Ascending aorta (tissue), 2 donors: ENCODE measurements at regions not wholly inside any gene's neighbourhood (a gene's known extent, or its start where the extent isn't known, plus 50 kb on each side); places are given as distances from the start of the nearest gene placed in this dataset.
"Not testable (repeated sequence)": the region's sequence is repeated elsewhere in the genome, so short reads cannot be mapped to it uniquely, and the experiment has no call there.

Experiments used
- DNase-seq, 2 donors: peaks; one replicate each; pipeline ENCODE4 v3.0.0-alpha.2; 2019; ENCODE audit warnings: low spot score in 2 of 2
- H3K27ac ChIP-seq, 2 donors: fragments of 200-600 bp; sonication (generic); one replicate each; pipeline ENCODE4 v1.5.1; 2016 to 2017; ENCODE audit warnings: mild to moderate bottlenecking in 1 of 2
- H3K27me3 ChIP-seq: fragments of 200-600 bp; sonication (generic); one replicate; pipeline ENCODE4 v1.5.1; 2017
- H3K36me3 ChIP-seq, 2 donors: fragments of 200-600 bp; sonication (generic); one replicate each; pipeline ENCODE4 v1.5.1; 2016
- H3K4me1 ChIP-seq, 2 donors: fragments of 200-600 bp; sonication (generic); one replicate each; pipeline ENCODE4 v1.5.1; 2016 to 2017; ENCODE audit warnings: mild to moderate bottlenecking in 1 of 2
- H3K4me3 ChIP-seq, 2 donors: fragments of 200-600 bp; sonication (generic); one replicate each; pipeline ENCODE4 v1.5.1; 2016 to 2017; ENCODE audit warnings: mild to moderate bottlenecking in 1 of 2
- H3K9me3 ChIP-seq, 2 donors: fragments of 200-600 bp; sonication (generic); one replicate each; pipeline ENCODE4 v1.5.1; 2016
- CTCF ChIP-seq, 3 experiments: fragments of 200-600 bp in 2 of 3; fragments of 450-650 bp in 1 of 3; sonication (generic) in 2 of 3; IDR thresholded peaks; one replicate each; pipeline ENCODE4 v1.5.1; 2016 to 2019; ENCODE audit warnings: antibody characterized with exemption in 3 of 3, mild to moderate bottlenecking in 1 of 3, moderate library complexity in 1 of 3
- intact Hi-C: fragments of 100-400 bp; cut with DNase I; formaldehyde crosslinking; loops from one replicate; pipeline ENCODE4 v1.15.1; 2023

- DNase-seq, result no peak
- no peak overlapping the region for H3K4me3 ChIP-seq
- no peak for TF ChIP-seq CTCF (IDR thresholded peaks at IDR 0.05)
These were observed 233.0 kb upstream of the PPP1R3A start for GRCh38 chr7:114151777-114152176.

GRCh38 chr7:114150689-114151088 is 231.9 kb upstream of the PPP1R3A start:
- H3K36me3 ChIP-seq, result no peaks in the 10 kb centered on the region
- no peaks in the 10 kb centered on the region for H3K9me3 ChIP-seq
- intact Hi-C loops, result no loop called here
- TF ChIP-seq CTCF (IDR thresholded peaks at IDR 0.05), result no peak
- H3K4me1 ChIP-seq, result no peaks in the 10 kb centered on the region
- H3K4me3 ChIP-seq, result no peak overlapping the region
- DNase-seq, result no peak
- H3K27ac ChIP-seq, result no peak overlapping the region
- no peaks in the 10 kb centered on the region for H3K27me3 ChIP-seq

More at GRCh38 chr7:114151777-114152176, 233.0 kb upstream of the PPP1R3A start:
- Histone ChIP-seq H3K4me1 (no peaks in the 10 kb centered on the region), H3K27me3 (no peaks in the 10 kb centered on the region), H3K9me3 (no peaks in the 10 kb centered on the region), H3K27ac (no peak overlapping the region), H3K36me3 (no peaks in the 10 kb centered on the region)
- intact Hi-C loops, result no loop called here

GRCh38 chr7:114148779-114149178 is 230.0 kb upstream of the PPP1R3A start:
- DNase-seq, result no peak
- no peaks in the 10 kb centered on the region for H3K4me1 ChIP-seq
- H3K27me3 ChIP-seq, result no peaks in the 10 kb centered on the region
- no peaks in the 10 kb centered on the region for H3K36me3 ChIP-seq
- intact Hi-C loops, result no loop called here
- H3K9me3 ChIP-seq, result no peaks in the 10 kb centered on the region
- no peak overlapping the region for H3K4me3 ChIP-seq
- TF ChIP-seq CTCF (IDR thresholded peaks at IDR 0.05), result no peak
- no peak overlapping the region for H3K27ac ChIP-seq

- Histone ChIP-seq H3K27ac (no peak overlapping the region), H3K36me3 (no peaks in the 10 kb centered on the region), H3K4me1 (no peaks in the 10 kb centered on the region), H3K9me3 (no peaks in the 10 kb centered on the region), H3K27me3 (no peaks in the 10 kb centered on the region), H3K4me3 (no peak overlapping the region)
- DNase-seq, result no peak
- intact Hi-C loops, result no loop called here
- TF ChIP-seq CTCF (IDR thresholded peaks at IDR 0.05), result no peak
These were observed 222.6 kb upstream of the PPP1R3A start for GRCh38 chr7:114141415-114141814.

- Histone ChIP-seq H3K9me3 (no peaks in the 10 kb centered on the region), H3K36me3 (no peaks in the 10 kb centered on the region), H3K27me3 (no peaks in the 10 kb centered on the region), H3K4me1 (no peaks in the 10 kb centered on the region), H3K4me3 (no peak overlapping the region), H3K27ac (no peak overlapping the region)
- intact Hi-C loops, result no loop called here
- DNase-seq, result no peak
- TF ChIP-seq CTCF (IDR thresholded peaks at IDR 0.05), result no peak
These were observed 221.8 kb upstream of the PPP1R3A start for GRCh38 chr7:114140561-114140960.

- DNase-seq, H3K4me1 ChIP-seq, intact Hi-C loops, H3K27me3 ChIP-seq, H3K9me3 ChIP-seq, H3K27ac ChIP-seq, H3K36me3 ChIP-seq, H3K4me3 ChIP-seq: not testable (repeated sequence)
These were observed 220.9 kb upstream of the PPP1R3A start for GRCh38 chr7:114139690-114140089.
